A549 (cell line): ENCODE measurements at regions not wholly inside any gene's neighbourhood (a gene's known extent, or its start where the extent isn't known, plus 50 kb on each side); places are given as distances from the start of the nearest gene placed in this dataset.

Source experiments
- CBX2 ChIP-seq: fragments of 200-600 bp; sonication (generic); IDR thresholded peaks from 2 replicates; pipeline ENCODE4 v1.6.1; 2016; ENCODE audit warnings: low read depth, mild to moderate bottlenecking, borderline replicate concordance
- TF ChIP-seq, protein P1 (sequence below): fragments of >200 bp; sonication (Bioruptor Twin); formaldehyde crosslinking; IDR thresholded peaks from 3 replicates; pipeline ENCODE4 v1.6.1; 2016

DNA sequence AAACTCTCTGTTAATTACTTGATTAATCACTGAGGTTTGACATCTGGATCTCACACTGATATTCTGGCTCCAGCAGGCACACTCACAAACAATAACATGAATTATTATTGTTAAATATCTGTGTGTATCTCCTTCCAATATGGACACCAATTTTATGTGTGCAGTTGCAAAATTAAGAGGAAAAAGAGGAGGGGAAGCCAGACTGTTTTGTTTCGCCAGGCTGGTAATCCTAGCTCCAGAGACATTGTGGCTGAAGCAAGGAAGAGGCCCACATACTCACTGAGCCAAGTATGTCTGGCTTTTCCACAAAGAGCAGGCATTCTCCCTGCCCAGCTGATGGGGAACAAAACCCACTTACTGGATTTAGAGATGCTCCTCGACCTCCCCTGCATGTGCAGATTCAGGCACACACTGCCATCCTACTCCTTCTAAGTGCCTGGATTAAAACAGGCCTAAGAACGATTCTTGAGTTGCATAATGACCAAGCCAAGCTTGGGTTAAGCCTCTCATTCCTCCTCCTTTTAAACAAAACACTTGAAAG, 181.9 kb downstream of the ESM1 start:
- TF ChIP-seq CBX2, result no peak
- TF ChIP-seq, protein P1, sequence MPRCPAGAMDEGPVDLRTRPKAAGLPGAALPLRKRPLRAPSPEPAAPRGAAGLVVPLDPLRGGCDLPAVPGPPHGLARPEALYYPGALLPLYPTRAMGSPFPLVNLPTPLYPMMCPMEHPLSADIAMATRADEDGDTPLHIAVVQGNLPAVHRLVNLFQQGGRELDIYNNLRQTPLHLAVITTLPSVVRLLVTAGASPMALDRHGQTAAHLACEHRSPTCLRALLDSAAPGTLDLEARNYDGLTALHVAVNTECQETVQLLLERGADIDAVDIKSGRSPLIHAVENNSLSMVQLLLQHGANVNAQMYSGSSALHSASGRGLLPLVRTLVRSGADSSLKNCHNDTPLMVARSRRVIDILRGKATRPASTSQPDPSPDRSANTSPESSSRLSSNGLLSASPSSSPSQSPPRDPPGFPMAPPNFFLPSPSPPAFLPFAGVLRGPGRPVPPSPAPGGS, result no peak
